HCT116 (cell line): ENCODE measurements at regions not wholly inside any gene's neighbourhood (a gene's known extent, or its start where the extent isn't known, plus 50 kb on each side); places are given as distances from the start of the nearest gene placed in this dataset.
"Not testable (repeated sequence)": the region's sequence is repeated elsewhere in the genome, so short reads cannot be mapped to it uniquely, and the experiment has no call there.

Experiments
- CTCF ChIP-seq, 3 experiments: fragments of 200-600 bp in 1 of 3; sonication (generic) in 1 of 3; IDR thresholded peaks in 2 of 3; conservative IDR thresholded peaks in 1 of 3; 2 replicates each; pipeline ENCODE4 v1.5.1; 2012 to 2017; ENCODE audit warnings: low read depth in 2 of 3, low read length in 2 of 3, antibody characterized with exemption in 1 of 3, borderline replicate concordance in 1 of 3, control low read depth in 1 of 3, mild to moderate bottlenecking in 1 of 3, mixed read lengths in 1 of 3, mixed run types in 1 of 3, moderate library complexity in 1 of 3; ENCODE audit not compliant: insufficient read depth in 1 of 3
- EZH2 ChIP-seq: fragments of 200-600 bp; sonication (generic); IDR thresholded peaks from 2 replicates; pipeline ENCODE4 v1.6.1; 2017; ENCODE audit warnings: antibody characterized with exemption, mixed run types
- JUND ChIP-seq: IDR thresholded peaks from 2 replicates; pipeline ENCODE4 v1.6.1; 2012
- POLR2A ChIP-seq: IDR thresholded peaks from 2 replicates; pipeline ENCODE4 v1.7.0; 2011; ENCODE audit warnings: borderline replicate concordance; ENCODE audit not compliant: insufficient read depth, insufficient read length; ENCODE audit errors: extremely low read depth
- RAD21 ChIP-seq: IDR thresholded peaks from 2 replicates; pipeline ENCODE4 v1.6.1; 2012; ENCODE audit warnings: low read depth, mild to moderate bottlenecking
- SIN3A ChIP-seq: IDR thresholded peaks from 2 replicates; pipeline ENCODE4 v1.6.1; 2012; ENCODE audit warnings: low read depth
- SP1 ChIP-seq: IDR thresholded peaks from 2 replicates; pipeline ENCODE4 v1.6.1; 2012; ENCODE audit warnings: low read depth

GRCh38 chr21:13876999-13877398 lies 267.4 kb downstream of the POTED start:
- not testable (repeated sequence) for TF ChIP-seq EZH2; CTCF (IDR thresholded peaks at IDR 0.05 in 2 of 3, conservative IDR thresholded peaks at IDR 0.05 in 1 of 3; ENCODE audit: borderline replicate concordance in 1 of 3, insufficient read depth in 1 of 3, low read depth in 2 of 3, low read length in 2 of 3); RAD21; JUND; SP1; SIN3A; POLR2A
